HG02798 (cell line): ENCODE measurements at regions not wholly inside any gene's neighbourhood (a gene's known extent, or its start where the extent isn't known, plus 50 kb on each side); places are given as distances from the start of the nearest gene placed in this dataset.

Experiments
- ATAC-seq: cut with Tn5 transposase; IDR thresholded peaks from one replicate; pipeline ENCODE4 v1.9.1; 2021; ENCODE audit warnings: mild to moderate bottlenecking; ENCODE audit not compliant: unreplicated experiment, poor library complexity

GRCh38 chr5:8740595-8740994 is 805.3 kb downstream of the SEMA5A start:
- ATAC-seq = no peak

- ATAC-seq = no peak
Observed at GRCh38 chr5:8749556-8749955, 796.3 kb downstream of the SEMA5A start.

- ATAC-seq = no peak
Observed at GRCh38 chr5:8750100-8750499, 795.8 kb downstream of the SEMA5A start.

GRCh38 chr5:8751971-8752370 is 793.9 kb downstream of the SEMA5A start:
- no peak for ATAC-seq

GRCh38 chr5:8752595-8752994 is 793.3 kb downstream of the SEMA5A start:
- no peak for ATAC-seq

- ATAC-seq = no peak
Observed at GRCh38 chr5:8756498-8757084, 789.3 kb downstream of the SEMA5A start.

GRCh38 chr5:8765886-8766285 is 780.0 kb downstream of the SEMA5A start:
- ATAC-seq = no peak

- ATAC-seq = no peak
Observed at GRCh38 chr5:8766448-8766847, 779.4 kb downstream of the SEMA5A start.

- ATAC-seq = no peak
Observed at GRCh38 chr5:8767111-8767510, 778.8 kb downstream of the SEMA5A start.

- ATAC-seq = no peak
Observed at GRCh38 chr5:8767746-8768145, 778.1 kb downstream of the SEMA5A start.

- no peak for ATAC-seq
Observed at GRCh38 chr5:8769631-8770030, 776.2 kb downstream of the SEMA5A start.

- no peak for ATAC-seq
Observed at GRCh38 chr5:8770431-8770830, 775.4 kb downstream of the SEMA5A start.

- no peak for ATAC-seq
Observed at GRCh38 chr5:8773046-8773615, 772.7 kb downstream of the SEMA5A start.

GRCh38 chr5:8784692-8785091 is 761.2 kb downstream of the SEMA5A start:
- no peak for ATAC-seq

GRCh38 chr5:8788246-8788645 is 757.6 kb downstream of the SEMA5A start:
- ATAC-seq = no peak

- no peak for ATAC-seq
Observed at GRCh38 chr5:8805653-8806052, 740.2 kb downstream of the SEMA5A start.

GRCh38 chr5:8807636-8808035 is 738.2 kb downstream of the SEMA5A start:
- ATAC-seq = no peak

- no peak for ATAC-seq
Observed at GRCh38 chr5:8811581-8811980, 734.3 kb downstream of the SEMA5A start.

- no peak for ATAC-seq
Observed at GRCh38 chr5:8813180-8813579, 732.7 kb downstream of the SEMA5A start.

GRCh38 chr5:8814105-8814504 is 731.8 kb downstream of the SEMA5A start:
- ATAC-seq = no peak

GRCh38 chr5:8824371-8824770 is 721.5 kb downstream of the SEMA5A start:
- ATAC-seq = no peak

GRCh38 chr5:8825139-8825757 is 720.6 kb downstream of the SEMA5A start:
- no peak for ATAC-seq
